GM04504 (cell line): ENCODE measurements at regions not wholly inside any gene's neighbourhood (a gene's known extent, or its start where the extent isn't known, plus 50 kb on each side); places are given as distances from the start of the nearest gene placed in this dataset.
"Not testable (repeated sequence)": the region's sequence is repeated elsewhere in the genome, so short reads cannot be mapped to it uniquely, and the experiment has no call there.

Experiments used
- DNase-seq: peaks from one replicate; pipeline ENCODE4 v3.0.0-alpha.2; 2012; ENCODE audit warnings: low read depth

DNA sequence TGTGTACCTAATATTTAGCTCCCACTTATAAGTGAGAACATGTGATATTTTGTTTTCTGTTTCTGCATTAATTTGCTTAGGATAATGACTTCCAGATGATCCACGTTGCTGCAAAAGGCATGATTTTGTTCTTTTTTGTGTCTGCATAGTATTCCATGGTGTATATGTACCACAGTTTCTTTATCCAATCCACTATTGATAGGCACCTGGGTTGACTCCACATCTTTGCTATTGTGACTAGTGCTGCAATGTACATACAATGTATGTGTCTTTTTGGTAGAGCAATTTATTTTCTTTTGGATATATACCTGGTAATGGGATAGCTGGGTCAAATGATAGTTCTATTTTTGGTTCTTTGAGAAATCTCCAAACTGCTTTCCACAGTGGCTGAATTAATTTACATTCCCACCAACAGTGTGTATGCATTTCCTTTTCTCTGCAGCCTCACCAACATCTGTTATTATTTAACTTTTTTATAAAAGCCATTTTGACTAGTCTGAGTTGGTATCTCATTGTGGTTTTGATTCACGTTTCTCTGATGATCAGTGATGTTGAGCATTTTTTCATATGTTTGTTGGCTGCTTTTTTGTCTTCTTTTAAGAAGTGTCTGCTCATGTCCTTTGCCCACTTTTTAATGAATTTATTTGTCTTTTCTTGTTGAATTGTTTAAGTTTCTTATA lies 102.8 kb upstream of the GAS1 start:
- not testable (repeated sequence) for DNase-seq

DNA sequence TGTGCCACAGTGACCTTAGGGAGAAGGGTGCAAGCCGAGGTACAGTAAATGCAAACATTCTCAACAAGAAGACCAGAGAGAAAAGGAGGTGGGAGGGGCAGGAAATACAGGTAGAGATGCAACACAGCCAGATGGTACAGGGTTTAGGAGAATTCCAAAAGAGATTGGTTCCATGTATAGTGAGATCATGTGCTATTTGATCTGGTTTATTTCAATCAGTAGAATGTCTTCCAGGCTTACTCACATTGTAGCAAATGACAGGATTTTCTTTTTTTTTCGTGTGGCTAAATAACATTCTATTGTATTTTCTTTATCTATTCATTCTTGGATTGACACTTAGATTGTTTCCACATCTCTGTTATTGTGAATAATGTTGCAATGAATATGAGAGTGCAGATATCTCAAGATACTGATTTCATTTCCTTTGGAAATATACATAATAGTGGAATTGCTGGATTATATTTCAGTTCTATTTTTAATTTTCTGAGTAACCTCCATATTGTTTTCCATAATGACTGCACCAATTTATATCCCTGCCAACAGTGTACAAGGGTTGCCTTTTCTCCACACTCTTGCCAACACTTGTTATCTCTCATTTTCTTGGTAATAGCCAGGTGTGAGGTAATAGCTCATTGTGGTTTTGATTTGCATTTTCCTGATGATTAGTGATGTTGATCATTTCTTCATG lies 107.8 kb upstream of the GAS1 start:
- no peak for DNase-seq

DNA sequence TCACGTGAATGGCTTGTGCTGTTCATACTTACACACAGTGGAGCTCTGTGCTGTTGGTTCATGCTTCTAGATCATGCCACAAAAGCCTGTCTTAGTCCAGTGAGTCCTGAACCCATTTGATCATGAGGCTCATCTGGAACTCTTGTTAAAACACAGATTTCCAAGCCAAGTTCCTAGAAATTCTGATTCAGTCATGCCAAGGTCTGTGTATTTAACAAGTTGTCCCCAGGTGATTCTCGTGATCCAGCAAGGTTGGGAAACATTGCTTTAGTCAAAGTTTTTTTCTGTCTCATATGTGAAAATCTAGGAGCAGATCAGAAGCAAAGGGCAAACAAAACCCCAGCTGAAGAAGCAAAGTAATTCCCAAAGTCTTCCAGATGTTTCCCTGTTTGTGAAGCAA lies 112.5 kb upstream of the GAS1 start:
- DNase-seq = no peak

DNA sequence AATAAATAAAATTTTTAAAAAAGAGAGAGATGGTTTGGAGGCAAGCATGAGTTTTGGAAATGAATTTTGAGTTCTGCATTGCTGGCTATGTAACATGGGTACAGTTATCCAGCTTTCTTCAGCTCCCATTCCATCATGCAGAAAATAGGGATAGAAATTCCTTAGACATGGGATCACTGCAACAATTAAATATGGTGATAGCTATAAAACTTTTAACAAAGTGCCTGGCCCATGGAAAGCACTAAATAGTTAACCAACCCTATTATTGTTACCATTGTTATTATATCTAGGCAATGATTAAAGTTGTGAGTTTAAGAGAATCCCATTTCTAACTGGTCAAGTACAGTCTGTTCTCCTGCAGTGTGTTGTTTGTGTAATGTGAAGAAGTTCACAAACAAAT lies 115.4 kb upstream of the GAS1 start:
- no peak for DNase-seq

DNA sequence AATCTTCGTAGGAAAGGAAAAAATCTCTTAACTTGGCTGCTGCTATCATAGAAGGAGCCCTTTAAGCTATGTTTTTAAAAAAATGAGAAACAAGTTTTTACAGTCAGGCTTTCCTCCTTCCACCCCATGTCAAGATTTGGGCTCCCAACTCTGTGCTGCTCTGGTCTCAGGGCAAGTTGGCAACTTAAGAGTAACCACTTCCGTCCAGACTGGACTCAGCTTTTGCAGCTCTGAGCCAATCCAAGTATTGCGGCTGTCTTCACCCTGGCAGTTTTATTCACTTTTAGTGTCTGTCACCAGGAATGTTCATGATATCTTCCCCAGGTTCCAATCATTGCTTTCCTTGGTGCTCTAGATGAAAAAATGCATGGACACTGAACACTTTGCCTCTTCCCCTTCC lies 115.9 kb upstream of the GAS1 start:
- DNase-seq = peak; percentile 58

DNA sequence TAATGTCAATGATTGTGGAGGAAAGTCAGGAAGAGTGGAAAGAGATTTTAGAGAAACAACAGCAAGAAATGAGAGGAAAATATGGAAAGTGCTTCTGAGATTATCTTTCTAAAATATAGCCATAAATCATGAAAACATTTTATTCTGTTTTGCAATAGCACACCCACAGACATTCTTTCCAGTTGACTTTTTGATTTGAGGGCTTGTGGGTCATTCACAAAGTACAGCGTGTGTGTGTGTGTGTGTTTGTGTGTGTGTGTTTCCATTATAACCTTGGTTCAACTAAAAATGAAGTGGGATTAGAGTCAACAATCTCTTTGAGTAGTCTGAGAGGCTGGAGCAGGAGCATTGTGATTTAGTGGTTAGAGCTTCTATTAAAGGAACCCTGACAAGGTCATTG lies 116.6 kb upstream of the GAS1 start:
- DNase-seq = peak; percentile 41

DNA sequence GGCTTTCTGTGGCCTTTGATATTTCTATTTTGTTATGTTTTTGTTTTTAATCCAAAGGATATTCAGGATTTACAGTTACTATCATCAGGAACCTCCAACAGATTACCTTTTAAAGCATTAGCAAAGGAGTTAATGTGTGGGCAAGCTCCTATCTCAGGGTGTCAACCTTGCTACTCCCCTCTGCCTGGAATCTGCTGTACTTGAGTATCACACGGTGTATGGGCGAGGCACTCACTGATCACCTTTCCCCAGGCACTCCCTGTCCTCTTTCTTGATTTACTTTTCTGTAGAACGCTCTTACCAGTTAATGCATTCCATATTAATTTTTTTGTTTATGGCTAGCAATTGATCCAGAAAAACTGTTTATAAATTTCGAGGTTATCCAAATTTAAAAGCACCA lies 117.0 kb upstream of the GAS1 start:
- no peak for DNase-seq

DNA sequence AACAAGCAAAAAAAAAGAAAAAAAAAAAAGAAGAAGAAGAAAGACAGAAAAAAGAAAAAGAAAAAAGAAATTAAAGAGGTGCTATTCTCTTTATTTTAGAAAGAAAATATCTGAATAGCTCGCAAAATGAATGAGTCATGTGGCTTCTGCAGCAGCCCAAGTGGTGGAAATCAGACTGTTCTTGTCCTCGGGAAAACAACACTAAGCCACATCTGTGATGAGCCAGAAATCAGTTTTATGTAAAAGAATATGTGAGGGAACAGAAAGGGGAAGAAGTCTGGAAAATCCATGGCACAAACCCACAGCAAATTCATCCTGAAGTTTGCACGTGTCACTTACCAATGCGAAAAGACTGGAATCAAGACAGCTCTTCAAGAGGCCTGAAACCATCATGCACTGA lies 118.7 kb upstream of the GAS1 start:
- DNase-seq = peak; percentile 13

DNA sequence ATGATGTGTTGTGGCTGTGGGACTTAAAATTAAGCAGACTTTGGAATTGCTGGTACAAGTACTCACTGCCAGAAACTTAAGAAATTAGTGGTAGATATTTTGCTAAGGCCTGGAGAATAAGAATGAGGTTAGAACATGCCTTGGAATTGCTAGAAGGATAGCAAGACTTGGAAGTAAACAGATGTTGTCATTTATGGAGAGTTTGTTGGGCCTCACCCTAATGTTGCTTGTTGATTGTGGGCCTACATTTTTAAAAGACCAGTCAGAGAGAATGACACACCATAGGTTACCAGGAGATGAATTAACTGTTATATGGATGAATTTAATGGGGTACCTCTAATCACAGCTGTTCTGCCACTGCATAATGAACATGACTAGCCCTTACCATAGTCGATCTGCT lies 120.1 kb upstream of the GAS1 start:
- peak; percentile 24 for DNase-seq

DNA sequence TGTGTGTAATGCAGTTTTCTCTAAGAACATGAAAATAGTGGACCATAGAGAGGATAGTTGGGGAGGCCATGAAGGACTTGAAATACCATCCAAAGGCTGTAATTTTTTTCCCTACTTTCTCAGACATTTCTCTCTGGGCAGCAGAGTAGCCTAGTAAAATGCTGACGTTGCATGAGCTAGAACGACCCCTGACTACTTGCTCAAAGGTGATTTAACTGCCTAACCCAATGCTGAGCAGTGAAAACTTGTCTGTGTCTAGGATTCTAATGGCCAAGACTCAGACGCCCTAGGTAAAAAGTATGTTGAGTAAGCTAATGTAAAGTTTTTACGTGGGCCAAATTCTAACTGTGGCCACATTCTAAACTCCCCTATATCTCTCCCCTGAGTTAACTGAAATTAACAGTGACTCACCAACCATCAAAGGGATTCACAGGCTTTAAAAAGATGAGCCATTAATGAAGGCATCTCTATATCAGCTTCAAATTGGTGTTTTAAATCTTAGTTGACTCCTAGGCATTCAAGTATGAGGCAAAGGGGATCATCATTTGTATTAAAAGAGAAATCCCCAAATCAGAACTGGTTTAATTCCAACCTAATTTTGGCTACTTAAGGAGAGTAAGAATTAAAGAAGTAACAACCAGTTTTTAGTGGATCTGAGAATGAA lies 121.0 kb upstream of the GAS1 start:
- no peak for DNase-seq

DNA sequence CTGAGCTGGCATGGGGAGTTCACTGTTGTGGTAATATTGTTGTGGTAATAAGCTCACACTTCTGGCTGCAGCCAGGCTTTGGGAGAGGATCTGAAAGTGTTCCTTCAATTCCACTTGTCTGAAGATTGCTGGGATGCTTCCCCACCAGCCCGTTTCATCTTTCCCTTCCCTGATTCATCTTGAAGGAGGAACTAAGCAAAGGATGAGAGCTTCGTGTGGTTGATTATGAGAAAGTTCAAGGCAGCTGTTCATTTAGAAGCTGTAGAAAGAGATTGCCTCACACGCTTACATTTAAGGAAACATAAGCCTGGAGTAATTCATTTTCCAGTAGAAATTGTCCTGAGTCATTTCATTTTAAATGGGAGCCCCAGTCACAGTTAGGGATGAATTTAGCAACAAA lies 122.4 kb upstream of the GAS1 start:
- DNase-seq = peak; percentile 34

DNA sequence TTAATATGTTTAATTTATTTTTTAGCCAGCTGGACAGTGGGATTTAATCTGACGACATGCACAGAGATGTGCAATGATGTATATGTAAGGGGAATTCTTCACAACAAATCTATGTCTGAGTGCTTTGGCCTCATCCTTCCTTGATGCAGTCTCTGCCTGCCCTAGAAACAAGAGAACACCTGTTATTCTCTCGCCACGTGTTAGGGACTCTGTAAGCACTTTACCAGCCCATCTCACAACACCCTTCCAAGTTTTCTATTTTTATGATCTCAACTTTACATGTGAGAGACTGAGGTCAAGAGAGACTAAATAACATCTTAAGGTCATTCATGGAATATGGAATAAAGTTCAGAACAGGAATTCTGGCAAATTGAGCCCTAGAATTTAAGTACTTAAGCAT lies 123.0 kb upstream of the GAS1 start:
- DNase-seq = no peak

DNA sequence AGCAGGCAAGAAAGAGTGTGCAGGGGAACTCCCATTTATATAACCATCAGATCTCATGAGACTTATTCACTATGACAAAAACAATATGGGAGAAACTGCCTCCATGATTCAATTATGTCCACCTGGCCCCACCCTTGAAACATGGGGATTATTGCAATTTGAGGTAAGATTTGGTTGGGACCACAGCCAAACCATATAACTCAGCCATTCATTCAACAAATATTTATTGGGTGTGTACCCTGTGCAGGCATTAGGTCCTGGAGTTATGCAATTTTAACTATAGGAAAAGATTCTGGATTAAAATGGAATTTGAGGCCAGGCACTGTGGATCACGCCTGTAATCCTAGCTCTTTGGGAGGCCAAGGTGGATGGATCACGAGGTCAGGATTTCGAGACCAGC lies 124.2 kb upstream of the GAS1 start:
- DNase-seq = no peak

DNA sequence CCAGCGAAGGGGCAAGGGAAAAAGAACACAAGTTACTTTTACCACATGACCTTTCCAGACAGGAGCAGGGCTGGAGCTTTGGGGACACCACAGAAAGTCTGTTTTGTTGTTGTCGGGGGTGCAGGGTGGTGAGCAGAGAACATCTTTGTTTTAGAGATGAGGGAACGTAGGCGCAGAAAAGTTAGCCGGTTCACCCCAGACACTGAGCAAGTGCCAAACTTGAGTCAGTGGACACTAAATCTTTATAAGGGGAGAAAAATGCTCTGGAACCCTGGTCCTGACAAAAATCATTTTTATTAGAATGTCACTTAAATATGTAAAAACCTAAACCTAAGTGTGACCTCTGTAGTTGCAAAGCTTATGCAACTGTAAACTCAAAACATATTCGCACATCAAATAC lies 126.4 kb upstream of the GAS1 start:
- DNase-seq = no peak

DNA sequence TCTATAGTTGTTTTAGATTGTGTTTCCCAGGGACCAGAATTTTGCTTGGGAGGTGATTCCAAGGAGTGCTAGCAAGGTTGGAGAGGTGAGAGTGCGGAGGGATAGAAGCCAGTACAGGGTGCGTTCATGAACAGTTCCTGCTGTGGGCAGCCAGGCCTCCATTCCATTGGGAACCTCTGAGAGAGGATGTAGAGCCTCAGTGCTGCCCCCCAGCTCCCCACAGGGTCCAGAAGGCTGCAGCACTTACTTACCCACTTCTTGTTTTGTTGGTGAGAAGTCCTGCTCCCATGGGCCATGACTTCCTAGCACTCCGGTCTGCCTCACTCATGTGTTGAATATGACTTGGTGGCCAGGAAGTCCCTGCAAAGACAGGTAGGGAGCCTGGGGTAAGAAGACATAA lies 128.2 kb upstream of the GAS1 start:
- DNase-seq = no peak

DNA sequence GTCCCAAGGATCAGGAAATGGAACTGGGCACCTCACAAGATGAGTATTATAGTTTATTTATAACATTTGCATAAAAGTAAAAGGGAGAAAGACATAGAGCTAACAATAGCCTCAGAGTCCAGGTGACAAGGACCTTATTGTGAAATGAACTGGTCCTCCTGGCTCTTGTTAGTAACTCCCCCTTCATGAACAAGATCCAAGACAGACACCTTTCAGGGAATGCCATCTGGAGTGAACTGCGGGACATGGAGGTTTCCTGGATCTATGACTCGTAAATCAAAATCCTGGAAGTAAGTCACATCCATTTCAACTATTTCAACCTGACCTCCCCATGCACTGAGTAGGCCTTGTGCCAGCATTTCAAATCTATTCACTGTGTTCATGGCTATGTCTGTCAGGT lies 129.5 kb upstream of the GAS1 start:
- DNase-seq = no peak

DNA sequence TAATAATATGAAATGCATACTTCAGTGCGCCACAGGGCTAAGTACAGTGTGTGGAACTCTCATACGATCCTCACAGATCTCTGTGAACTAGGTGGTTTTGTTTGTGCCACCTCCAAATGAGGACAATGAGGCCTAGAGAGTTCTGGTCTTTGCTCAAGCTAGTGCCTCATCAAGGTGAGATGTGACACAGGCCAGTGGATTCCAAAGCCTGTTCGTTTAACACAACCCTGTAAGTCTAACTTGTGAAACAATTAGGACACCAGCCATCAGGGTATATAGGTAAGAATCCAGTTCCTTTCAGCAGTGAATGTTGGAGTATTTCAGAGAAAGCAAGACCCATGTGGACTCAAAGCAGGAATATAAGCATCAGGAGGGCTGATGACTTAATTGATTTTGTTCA lies 130.7 kb upstream of the GAS1 start:
- DNase-seq = no peak

DNA sequence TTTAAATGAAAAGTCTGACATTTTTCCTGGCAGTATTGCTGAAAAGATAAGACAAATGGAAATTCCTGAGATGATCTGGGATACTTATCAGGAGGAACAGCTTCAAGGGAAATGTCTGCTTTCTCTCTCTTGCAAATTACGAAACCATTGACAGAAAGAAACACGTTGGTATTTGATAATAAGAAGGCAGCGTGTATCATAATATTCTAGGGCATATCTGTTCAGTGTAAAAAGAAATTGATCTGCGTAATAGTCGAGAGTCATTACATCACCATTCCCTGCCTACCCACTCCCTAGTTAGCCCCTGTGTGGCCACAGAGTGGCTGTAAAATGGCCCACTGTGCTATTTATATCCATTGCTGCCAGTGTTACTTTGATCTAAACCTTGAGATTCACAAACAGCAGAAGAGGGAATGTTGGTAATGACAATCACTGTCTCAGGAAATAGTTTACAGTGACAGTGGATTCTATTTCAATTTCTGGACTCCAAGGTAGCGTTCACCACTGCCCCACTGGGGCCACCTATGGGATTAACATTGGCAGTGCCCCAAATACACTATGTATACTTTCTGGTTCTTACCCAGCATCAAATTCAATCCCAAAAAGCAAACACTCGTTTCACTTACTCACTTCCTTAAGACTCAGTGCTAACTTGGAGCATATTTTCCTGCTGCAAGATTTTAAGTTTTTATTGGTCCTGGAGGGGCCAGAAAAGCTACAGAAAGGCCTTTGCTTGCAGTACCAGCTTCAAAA lies 133.4 kb upstream of the GAS1 start:
- no peak for DNase-seq

DNA sequence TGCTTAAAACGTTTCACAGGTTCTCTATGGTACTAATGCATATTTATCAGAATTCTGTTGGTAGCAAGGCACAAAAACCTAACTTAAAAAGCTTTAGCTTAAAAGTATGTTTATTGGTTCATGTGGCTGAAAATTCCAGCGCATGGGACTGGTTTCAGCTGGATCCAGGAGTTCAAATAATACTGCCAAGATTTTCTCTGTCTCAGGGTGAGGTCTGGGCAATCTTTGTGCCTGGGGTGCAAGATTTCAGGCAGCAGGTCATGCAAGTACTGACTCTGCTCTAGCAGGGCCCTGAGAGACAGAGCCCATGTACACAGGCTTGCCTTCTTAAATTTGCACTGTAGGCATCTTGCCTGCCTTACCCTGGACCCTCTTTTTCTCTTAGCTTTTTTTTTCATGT lies 134.2 kb upstream of the GAS1 start:
- no peak for DNase-seq

DNA sequence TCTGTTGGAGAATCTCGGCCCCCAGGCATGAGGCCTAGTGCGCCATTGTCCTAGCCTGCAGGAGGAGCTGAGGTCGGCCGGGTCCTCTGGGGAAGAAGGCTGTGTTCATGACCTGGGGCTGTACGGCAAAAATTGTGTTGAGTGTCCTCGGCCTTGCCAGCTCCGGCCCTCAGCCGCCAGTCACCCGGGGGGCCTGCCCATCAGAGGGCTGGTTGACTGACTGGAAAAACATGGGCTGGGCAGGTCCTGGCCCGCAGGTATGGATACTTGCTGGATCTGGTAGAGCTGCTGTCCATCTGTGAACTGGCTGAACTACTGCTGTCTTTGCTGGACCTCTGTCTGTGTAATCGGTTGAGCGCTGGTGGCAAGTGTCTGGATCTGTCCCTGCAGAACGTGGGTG lies 136.7 kb upstream of the GAS1 start:
- no peak for DNase-seq

DNA sequence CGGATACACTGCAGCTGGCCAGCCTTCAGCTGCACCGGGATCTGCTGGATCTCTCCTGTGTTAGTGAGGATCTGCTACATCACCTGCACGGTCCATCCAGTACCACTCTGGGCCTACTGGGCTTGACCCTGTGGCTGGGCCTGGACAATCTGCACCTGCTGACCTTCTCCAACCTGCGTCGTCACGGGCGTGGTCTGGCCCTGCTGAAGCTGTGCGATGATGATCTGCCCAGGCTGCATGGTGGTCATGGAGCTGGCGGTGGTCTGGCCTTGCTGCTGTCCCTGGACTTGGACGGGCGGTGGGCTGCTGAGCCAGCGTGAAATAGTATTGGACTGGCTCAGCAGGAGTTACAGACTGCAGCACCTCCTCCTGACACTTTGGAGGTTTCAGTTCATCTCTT lies 137.1 kb upstream of the GAS1 start:
- no peak for DNase-seq

DNA sequence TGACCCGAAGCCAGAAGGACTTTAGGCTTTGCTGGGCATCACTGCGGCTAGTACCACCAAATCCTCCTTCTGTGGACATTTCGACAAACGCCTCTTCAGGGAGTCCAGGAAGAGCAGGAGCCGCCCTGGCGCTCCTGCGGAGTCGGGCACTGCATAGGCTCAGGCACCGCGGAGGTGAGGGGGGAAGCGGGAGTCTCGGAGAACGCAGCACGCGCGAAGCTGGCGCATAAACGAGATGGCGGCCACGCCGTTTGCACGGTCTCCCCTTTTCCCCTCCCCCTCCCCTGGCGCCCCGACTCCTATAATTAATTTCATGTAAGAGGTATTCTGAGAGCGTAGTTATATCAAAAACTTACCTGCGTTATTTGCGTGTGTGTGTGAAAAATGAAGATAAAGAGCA lies 137.8 kb upstream of the GAS1 start:
- no peak for DNase-seq

DNA sequence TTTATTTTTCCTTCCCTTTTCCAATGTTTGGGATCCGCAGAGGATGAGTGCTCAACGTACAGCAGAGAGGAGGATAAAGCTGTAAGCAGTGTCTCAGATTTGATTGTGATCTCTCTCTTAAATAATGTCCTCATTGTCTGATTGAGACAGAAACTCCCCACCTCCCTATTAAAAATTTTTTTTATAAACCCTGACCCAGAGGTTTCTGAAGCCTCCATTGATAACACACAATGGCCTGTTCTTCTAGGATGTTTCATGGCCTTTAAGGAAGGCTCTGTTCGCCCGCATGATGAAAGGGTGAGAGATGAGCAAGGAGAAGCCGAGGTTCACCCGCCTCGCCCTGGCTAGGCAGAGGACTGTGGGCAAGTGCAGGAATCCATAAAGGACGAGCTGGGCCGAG lies 138.2 kb upstream of the GAS1 start:
- no peak for DNase-seq
